Muscle layer of duodenum (tissue), 2 donors: ENCODE measurements at regions not wholly inside any gene's neighbourhood (a gene's known extent, or its start where the extent isn't known, plus 50 kb on each side); places are given as distances from the start of the nearest gene placed in this dataset.
"Not testable (repeated sequence)": the region's sequence is repeated elsewhere in the genome, so short reads cannot be mapped to it uniquely, and the experiment has no call there.

ENCODE experiments used
- H3K27ac ChIP-seq: one replicate; pipeline ENCODE4 v1.7.0; 2013; ENCODE audit warnings: mild to moderate bottlenecking, low read length
- H3K27me3 ChIP-seq: one replicate; pipeline ENCODE4 v1.7.0; 2013; ENCODE audit warnings: low read depth, mild to moderate bottlenecking, control low read depth, low read length
- H3K36me3 ChIP-seq, 2 donors: one replicate each; pipeline ENCODE4 v1.7.0; 2013; ENCODE audit warnings: low read length in 2 of 2, control low read depth in 1 of 2, mild to moderate bottlenecking in 1 of 2; ENCODE audit not compliant: insufficient read depth in 2 of 2, control insufficient read depth in 1 of 2
- H3K4me1 ChIP-seq, 2 donors: one replicate each; pipeline ENCODE4 v1.7.0; 2013; ENCODE audit warnings: low read length in 2 of 2, mild to moderate bottlenecking in 2 of 2, control low read depth in 1 of 2, moderate library complexity in 1 of 2; ENCODE audit not compliant: insufficient read depth in 2 of 2, control insufficient read depth in 1 of 2
- H3K4me3 ChIP-seq, 2 donors: one replicate each; pipeline ENCODE4 v1.7.0; 2013; ENCODE audit warnings: low read length in 2 of 2, low read depth in 1 of 2, mild to moderate bottlenecking in 1 of 2
- H3K9me3 ChIP-seq, 2 donors: one replicate each; pipeline ENCODE4 v1.7.0; 2013; ENCODE audit warnings: low read length in 2 of 2, control low read depth in 1 of 2, mild to moderate bottlenecking in 1 of 2; ENCODE audit not compliant: control insufficient read depth in 1 of 2
- donor health status: healthy.

- Histone ChIP-seq H3K27ac (no peak overlapping the region), H3K27me3 (no peaks in the 10 kb centered on the region), H3K36me3 (no peaks in the 10 kb centered on the region), H3K4me3 (no peak overlapping the region), H3K9me3 (peaks cover 0 to 3% of the 10 kb centered on the region in 2 donors), H3K4me1 (no peaks in the 10 kb centered on the region)
Measured at GRCh38 chr18:1527805-1528204, 623.1 kb downstream of the ADCYAP1 start.

- H3K36me3 ChIP-seq: no peaks in the 10 kb centered on the region
- peaks cover 0 to 3% of the 10 kb centered on the region in 2 donors for H3K9me3 ChIP-seq
- H3K4me3 ChIP-seq: no peak overlapping the region
- no peak overlapping the region for H3K27ac ChIP-seq
- no peaks in the 10 kb centered on the region for H3K27me3 ChIP-seq
- H3K4me1 ChIP-seq: no peaks in the 10 kb centered on the region
Measured at GRCh38 chr18:1528447-1528846, 623.8 kb downstream of the ADCYAP1 start.

- Histone ChIP-seq H3K9me3 (peaks cover 0 to 3% of the 10 kb centered on the region in 2 donors), H3K4me3 (no peak overlapping the region), H3K4me1 (no peaks in the 10 kb centered on the region), H3K27me3 (no peaks in the 10 kb centered on the region), H3K27ac (no peak overlapping the region), H3K36me3 (no peaks in the 10 kb centered on the region)
Measured at GRCh38 chr18:1528964-1529509, 624.4 kb downstream of the ADCYAP1 start.

GRCh38 chr18:1530650-1531049 lies 626.0 kb downstream of the ADCYAP1 start:
- H3K36me3 ChIP-seq: no peaks in the 10 kb centered on the region
- peaks cover 0 to 3% of the 10 kb centered on the region in 2 donors for H3K9me3 ChIP-seq
- H3K27me3 ChIP-seq: no peaks in the 10 kb centered on the region
- no peak overlapping the region for H3K4me3 ChIP-seq
- H3K27ac ChIP-seq: no peak overlapping the region
- H3K4me1 ChIP-seq: no peaks in the 10 kb centered on the region

- no peaks in the 10 kb centered on the region for H3K4me1 ChIP-seq
- H3K9me3 ChIP-seq: no peaks in the 10 kb centered on the region
- no peaks in the 10 kb centered on the region for H3K27me3 ChIP-seq
- no peak overlapping the region for H3K4me3 ChIP-seq
- H3K36me3 ChIP-seq: no peaks in the 10 kb centered on the region
- H3K27ac ChIP-seq: no peak overlapping the region
Measured at GRCh38 chr18:1539276-1539675, 634.6 kb downstream of the ADCYAP1 start.

GRCh38 chr18:1541478-1541877 lies 636.8 kb downstream of the ADCYAP1 start:
- no peak overlapping the region for H3K27ac ChIP-seq
- no peak overlapping the region for H3K4me3 ChIP-seq
- H3K36me3 ChIP-seq: no peaks in the 10 kb centered on the region
- H3K27me3 ChIP-seq: no peaks in the 10 kb centered on the region
- H3K4me1 ChIP-seq: no peaks in the 10 kb centered on the region
- no peaks in the 10 kb centered on the region for H3K9me3 ChIP-seq

- no peaks in the 10 kb centered on the region for H3K36me3 ChIP-seq
Measured at GRCh38 chr18:1542230-1542774, 637.6 kb downstream of the ADCYAP1 start.

GRCh38 chr18:1544016-1544415 lies 639.3 kb downstream of the ADCYAP1 start:
- no peak overlapping the region for H3K4me3 ChIP-seq
- no peaks in the 10 kb centered on the region for H3K36me3 ChIP-seq
- H3K27me3 ChIP-seq: no peaks in the 10 kb centered on the region
- no peaks in the 10 kb centered on the region for H3K9me3 ChIP-seq
- no peaks in the 10 kb centered on the region for H3K4me1 ChIP-seq
- H3K27ac ChIP-seq: no peak overlapping the region

More at GRCh38 chr18:1542230-1542774, 637.6 kb downstream of the ADCYAP1 start:
- Histone ChIP-seq H3K27ac (no peak overlapping the region), H3K4me1 (no peaks in the 10 kb centered on the region), H3K27me3 (no peaks in the 10 kb centered on the region), H3K4me3 (no peak overlapping the region), H3K9me3 (no peaks in the 10 kb centered on the region)

- H3K36me3 ChIP-seq, H3K27me3 ChIP-seq, H3K4me3 ChIP-seq, H3K4me1 ChIP-seq, H3K9me3 ChIP-seq, H3K27ac ChIP-seq: not testable (repeated sequence)
Measured at GRCh38 chr18:1557711-1558110, 653.0 kb downstream of the ADCYAP1 start.

GRCh38 chr18:1559563-1559962 lies 654.9 kb downstream of the ADCYAP1 start:
- Histone ChIP-seq H3K36me3 (no peaks in the 10 kb centered on the region), H3K27ac (no peak overlapping the region), H3K4me3 (no peak overlapping the region), H3K27me3 (no peaks in the 10 kb centered on the region), H3K4me1 (no peaks in the 10 kb centered on the region), H3K9me3 (peaks cover 0 to 3% of the 10 kb centered on the region in 2 donors)

- H3K4me1 ChIP-seq: no peaks in the 10 kb centered on the region
- H3K27ac ChIP-seq: no peak overlapping the region
- no peaks in the 10 kb centered on the region for H3K27me3 ChIP-seq
- H3K9me3 ChIP-seq: no peaks in the 10 kb centered on the region
- no peaks in the 10 kb centered on the region for H3K36me3 ChIP-seq
- H3K4me3 ChIP-seq: no peak overlapping the region
Measured at GRCh38 chr18:1564793-1565192, 660.1 kb downstream of the ADCYAP1 start.

GRCh38 chr18:1571206-1571605 lies 666.5 kb downstream of the ADCYAP1 start:
- no peaks in the 10 kb centered on the region for H3K36me3 ChIP-seq
- H3K9me3 ChIP-seq: no peaks in the 10 kb centered on the region
- no peaks in the 10 kb centered on the region for H3K4me1 ChIP-seq
- no peak overlapping the region for H3K27ac ChIP-seq
- H3K27me3 ChIP-seq: no peaks in the 10 kb centered on the region
- H3K4me3 ChIP-seq: no peak overlapping the region
